CD14-positive monocyte (primary cell): ENCODE measurements at regions not wholly inside any gene's neighbourhood (a gene's known extent, or its start where the extent isn't known, plus 50 kb on each side); places are given as distances from the start of the nearest gene placed in this dataset.

ENCODE experiments used
- DNase-seq, 3 donors: peaks; one replicate each; pipeline ENCODE4 v3.0.0-alpha.2; 2011 to 2022
- H2AFZ ChIP-seq: 2 replicates; pipeline ENCODE4 v1.6.0; 2012; ENCODE audit warnings: mild to moderate bottlenecking, low read depth, low read length, inconsistent platforms; ENCODE audit not compliant: insufficient read depth, poor library complexity, severe bottlenecking
- H3K27ac ChIP-seq, 2 donors: 1 replicate in 1 of 2; 2 replicates in 1 of 2; pipeline ENCODE4 v1.5.1; 2012 to 2013; ENCODE audit warnings: low read length in 2 of 2, control low read depth in 1 of 2, inconsistent platforms in 1 of 2, low read depth in 1 of 2, mild to moderate bottlenecking in 1 of 2
- H3K27me3 ChIP-seq, 2 donors: one replicate each; pipeline versions ENCODE4 v1.6.0 to v1.6.1; 2011 to 2013; ENCODE audit warnings: low read length in 2 of 2; ENCODE audit not compliant: control insufficient read depth in 2 of 2, insufficient read depth in 2 of 2
- H3K36me3 ChIP-seq, 2 donors: replicated peaks in 1 of 2; 1 replicate in 1 of 2; 2 replicates in 1 of 2; pipeline versions ENCODE4 v1.5.1 to v1.6.1; 2012 to 2013; ENCODE audit warnings: low read length in 2 of 2, control low read depth in 1 of 2, inconsistent platforms in 1 of 2, mild to moderate bottlenecking in 1 of 2; ENCODE audit not compliant: insufficient read depth in 2 of 2, control insufficient read depth in 1 of 2
- H3K4me1 ChIP-seq, 2 donors: 1 replicate in 1 of 2; 2 replicates in 1 of 2; pipeline versions ENCODE4 v1.5.1 to v1.6.1; 2012 to 2013; ENCODE audit warnings: low read length in 2 of 2, control low read depth in 1 of 2, inconsistent platforms in 1 of 2, mild to moderate bottlenecking in 1 of 2, moderate library complexity in 1 of 2; ENCODE audit not compliant: insufficient read depth in 2 of 2, control insufficient read depth in 1 of 2
- H3K4me2 ChIP-seq: replicated peaks from 2 replicates; pipeline ENCODE3; 2012; ENCODE audit warnings: low read length, moderate library complexity, mild to moderate bottlenecking; ENCODE audit not compliant: poor library complexity, severe bottlenecking; ENCODE audit errors: extremely low read depth
- H3K4me3 ChIP-seq, 3 experiments: fragments of 200-600 bp in 1 of 3; sonication (generic) in 1 of 3; replicated peaks in 1 of 3; 1 replicate in 2 of 3; 2 replicates in 1 of 3; pipeline ENCODE4 v1.5.1; 2011 to 2013; ENCODE audit warnings: low read length in 3 of 3, mild to moderate bottlenecking in 3 of 3, control low read depth in 2 of 3, low read depth in 2 of 3, inconsistent platforms in 1 of 3, moderate library complexity in 1 of 3
- H3K79me2 ChIP-seq: 2 replicates; pipeline ENCODE4 v1.6.0; 2012; ENCODE audit warnings: mild to moderate bottlenecking, control low read depth, inconsistent platforms, low read length, moderate library complexity; ENCODE audit not compliant: insufficient read depth
- H3K9ac ChIP-seq: 2 replicates; pipeline ENCODE4 v1.6.0; 2017; ENCODE audit warnings: low read length, mild to moderate bottlenecking; ENCODE audit not compliant: insufficient read depth, poor library complexity, severe bottlenecking
- H3K9me3 ChIP-seq, 2 donors: replicated peaks in 1 of 2; 1 replicate in 1 of 2; 2 replicates in 1 of 2; pipeline versions ENCODE4 v1.5.1 to v1.6.1; 2012 to 2013; ENCODE audit warnings: low read length in 2 of 2, control low read depth in 1 of 2; ENCODE audit not compliant: control insufficient read depth in 1 of 2, insufficient read depth in 1 of 2
- H4K20me1 ChIP-seq: 2 replicates; pipeline ENCODE4 v1.6.0; 2012; ENCODE audit warnings: mild to moderate bottlenecking, low read length, control low read depth, moderate library complexity; ENCODE audit not compliant: insufficient read depth
- H3K27ac Mint-ChIP-seq, 7 donors: one replicate each; pipeline ENCODE4 v1.8.0; 2020; ENCODE audit warnings: mild to moderate bottlenecking in 7 of 7, mixed read lengths in 7 of 7, moderate library complexity in 6 of 7, inconsistent platforms in 2 of 7
- H3K27me3 Mint-ChIP-seq, 3 donors: one replicate each; pipeline ENCODE4 v1.8.0; 2021 to 2022; ENCODE audit warnings: low read depth in 3 of 3, mild to moderate bottlenecking in 3 of 3, mixed read lengths in 3 of 3, moderate library complexity in 3 of 3, inconsistent platforms in 1 of 3
- H3K36me3 Mint-ChIP-seq, 2 donors: one replicate each; pipeline ENCODE4 v1.8.0; 2020; ENCODE audit warnings: mixed read lengths in 2 of 2, inconsistent platforms in 1 of 2, mild to moderate bottlenecking in 1 of 2
- H3K4me1 Mint-ChIP-seq: one replicate; pipeline ENCODE4 v1.8.0; 2020; ENCODE audit warnings: mild to moderate bottlenecking, mixed read lengths
- H3K4me3 Mint-ChIP-seq, 2 donors: one replicate each; pipeline ENCODE4 v1.8.0; 2020; ENCODE audit warnings: mild to moderate bottlenecking in 2 of 2, mixed read lengths in 2 of 2, moderate library complexity in 1 of 2
- H3K9me3 Mint-ChIP-seq, 7 donors: one replicate each; pipeline ENCODE4 v1.8.0; 2020 to 2022; ENCODE audit warnings: mixed read lengths in 7 of 7, mild to moderate bottlenecking in 6 of 7, moderate library complexity in 6 of 7, inconsistent platforms in 2 of 7
- WGBS: methylation state at CpG from one replicate; pipeline ENCODE4 v1.1.5; 2013; ENCODE audit warnings: missing lambda C conversion rate; ENCODE audit not compliant: insufficient coverage; 5-methylcytosine and 5-hydroxymethylcytosine counted together
- intact Hi-C, 2 donors: fragments of 100-400 bp; cut with micrococcal nuclease; formaldehyde crosslinking; loops; one replicate each; pipeline versions ENCODE4 v1.15.0 to v1.15.1; 2023
- TF ChIP-seq, protein P1 (sequence below): fragments of 200-600 bp; IDR thresholded peaks from one replicate; pipeline ENCODE4 v1.8.0; 2022; ENCODE audit warnings: antibody characterized with exemption, mild to moderate bottlenecking

DNA sequence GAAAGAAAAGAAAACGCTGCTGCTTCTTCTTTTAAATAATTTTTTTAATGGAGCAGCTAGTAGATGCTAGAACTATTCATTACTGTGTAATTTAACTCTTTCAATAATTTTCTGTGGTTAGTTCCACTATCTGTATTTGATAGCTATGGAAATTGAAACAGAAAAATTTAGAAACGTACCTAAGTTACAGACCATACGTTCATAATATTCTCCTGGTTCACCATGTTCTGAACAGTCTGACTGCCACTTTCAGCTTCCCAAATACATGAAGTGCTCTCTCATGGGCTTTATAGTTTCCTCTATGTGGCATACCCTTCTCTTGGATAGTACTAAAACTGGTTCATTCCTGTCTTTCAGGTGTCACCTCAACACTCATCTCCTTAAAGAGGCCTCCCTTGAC is 508.0 kb downstream of the MDFIC start:
- Histone ChIP-seq H2AFZ (no peak overlapping the region), H3K79me2 (no peaks in the 10 kb centered on the region), H3K36me3 (no peaks in the 10 kb centered on the region), H3K9ac (no peak overlapping the region), H3K4me3 (no peak overlapping the region), H3K27me3 (no peaks in the 10 kb centered on the region), H3K4me2 (no peak overlapping the region), H3K4me1 (no peaks in the 10 kb centered on the region), H3K27ac (no peak overlapping the region), H3K9me3 (no peaks in the 10 kb centered on the region), H4K20me1 (no peaks in the 10 kb centered on the region)
- H3K27me3 Mint-ChIP-seq = no peaks in the 10 kb centered on the region
- H3K27ac Mint-ChIP-seq = no peak overlapping the region
- no peaks in the 10 kb centered on the region for H3K4me1 Mint-ChIP-seq
- no peaks in the 10 kb centered on the region for H3K36me3 Mint-ChIP-seq
- no CpG with 5 or more reads among the region's 3 CpGs for WGBS
- no peak overlapping the region for H3K4me3 Mint-ChIP-seq
- intact Hi-C loops = no loop called here
- TF ChIP-seq, protein P1, sequence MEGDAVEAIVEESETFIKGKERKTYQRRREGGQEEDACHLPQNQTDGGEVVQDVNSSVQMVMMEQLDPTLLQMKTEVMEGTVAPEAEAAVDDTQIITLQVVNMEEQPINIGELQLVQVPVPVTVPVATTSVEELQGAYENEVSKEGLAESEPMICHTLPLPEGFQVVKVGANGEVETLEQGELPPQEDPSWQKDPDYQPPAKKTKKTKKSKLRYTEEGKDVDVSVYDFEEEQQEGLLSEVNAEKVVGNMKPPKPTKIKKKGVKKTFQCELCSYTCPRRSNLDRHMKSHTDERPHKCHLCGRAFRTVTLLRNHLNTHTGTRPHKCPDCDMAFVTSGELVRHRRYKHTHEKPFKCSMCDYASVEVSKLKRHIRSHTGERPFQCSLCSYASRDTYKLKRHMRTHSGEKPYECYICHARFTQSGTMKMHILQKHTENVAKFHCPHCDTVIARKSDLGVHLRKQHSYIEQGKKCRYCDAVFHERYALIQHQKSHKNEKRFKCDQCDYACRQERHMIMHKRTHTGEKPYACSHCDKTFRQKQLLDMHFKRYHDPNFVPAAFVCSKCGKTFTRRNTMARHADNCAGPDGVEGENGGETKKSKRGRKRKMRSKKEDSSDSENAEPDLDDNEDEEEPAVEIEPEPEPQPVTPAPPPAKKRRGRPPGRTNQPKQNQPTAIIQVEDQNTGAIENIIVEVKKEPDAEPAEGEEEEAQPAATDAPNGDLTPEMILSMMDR = no peak
- peaks cover 0 to 4% (median 0%) of the 10 kb centered on the region in 7 donors for H3K9me3 Mint-ChIP-seq
- DNase-seq = no peak

DNA sequence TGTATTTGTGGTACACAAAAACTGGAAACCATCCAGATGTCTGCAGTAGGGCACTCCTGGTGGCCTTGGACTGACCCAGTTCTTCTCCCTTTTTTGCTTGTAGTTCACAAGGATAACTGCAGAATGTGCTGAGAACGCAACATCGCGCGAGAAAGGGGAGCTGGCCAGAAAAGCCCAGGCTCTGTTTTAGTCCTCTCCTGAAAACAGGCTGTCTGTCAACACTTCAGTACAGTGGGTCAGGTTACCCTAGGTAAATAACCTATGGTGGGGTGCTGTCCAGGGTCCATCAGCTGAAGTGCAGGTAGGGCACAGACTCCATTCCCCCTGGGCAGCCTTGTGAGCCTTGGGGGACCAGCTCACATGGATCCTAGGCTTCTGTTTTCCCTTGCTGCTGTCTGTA is 495.8 kb downstream of the MDFIC start:
- Histone ChIP-seq H3K36me3 (no peaks in the 10 kb centered on the region), H3K27me3 (no peaks in the 10 kb centered on the region), H3K27ac (no peak overlapping the region), H3K4me1 (no peaks in the 10 kb centered on the region), H4K20me1 (no peaks in the 10 kb centered on the region), H3K9me3 (no peaks in the 10 kb centered on the region), H2AFZ (no peak overlapping the region), H3K4me3 (no peak overlapping the region), H3K9ac (no peak overlapping the region), H3K79me2 (no peaks in the 10 kb centered on the region), H3K4me2 (no peak overlapping the region)
- Mint-ChIP-seq H3K4me3 (no peak overlapping the region), H3K36me3 (peaks cover 0 to 1% of the 10 kb centered on the region in 2 donors), H3K9me3 (peaks cover 0 to 3% (median 0%) of the 10 kb centered on the region in 7 donors), H3K27ac (no peak overlapping the region), H3K27me3 (peaks cover 0 to 2% (median 0%) of the 10 kb centered on the region in 3 donors), H3K4me1 (no peaks in the 10 kb centered on the region)
- 100% methylated on average over 4 of the region's 4 CpGs for WGBS
- no peak for DNase-seq
- intact Hi-C loops = loop anchor here in 1 of 2 donors (5.0 kb wide), 1 partner anchor 285 kb away; no protein-coding TSS in a partner anchor
- TF ChIP-seq, protein P1 = no peak
